NCI-H1105 treated with DMSO at 0.1 percent for 48 hours (cell line): ENCODE measurements at regions not wholly inside any gene's neighbourhood (a gene's known extent, or its start where the extent isn't known, plus 50 kb on each side); places are given as distances from the start of the nearest gene placed in this dataset.
"Not testable (repeated sequence)": the region's sequence is repeated elsewhere in the genome, so short reads cannot be mapped to it uniquely, and the experiment has no call there.

Experiments used
- DNase-seq: peaks from one replicate; lab custom pipeline; 2025; lab: John Stamatoyannopoulos, UW

DNA sequence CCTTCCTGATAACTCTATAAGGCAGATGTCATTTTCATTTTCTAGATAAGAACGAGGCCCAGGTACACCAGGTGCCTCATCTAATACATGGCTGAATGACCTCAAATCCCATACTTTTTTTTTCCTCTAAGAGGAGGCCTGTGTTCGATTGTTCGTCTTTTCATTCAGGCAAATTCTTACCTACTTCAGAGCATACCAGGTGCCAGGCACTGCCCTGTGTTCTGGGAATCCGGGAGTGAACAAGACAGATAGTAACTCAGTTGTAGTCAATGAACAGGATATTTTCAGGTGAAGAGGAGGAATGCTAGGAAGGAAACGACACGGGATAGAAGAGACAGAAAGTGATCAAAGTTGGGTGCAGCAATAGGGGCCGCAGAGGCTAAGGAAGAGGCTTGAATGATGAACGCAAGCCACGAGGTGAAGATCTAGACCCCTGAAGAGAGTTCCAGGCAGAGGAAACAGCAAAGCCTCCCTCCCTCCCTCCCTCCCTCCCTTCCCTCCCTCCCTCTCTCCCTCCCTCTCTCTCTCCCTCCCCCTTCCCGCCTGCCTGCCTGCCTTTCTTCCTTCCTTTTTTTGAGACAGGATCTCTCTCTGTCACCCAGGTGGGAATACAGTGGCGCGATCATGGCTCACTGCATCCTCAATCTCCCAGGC is 150.1 kb upstream of the ZNF217 start:
- no peak for DNase-seq

DNA sequence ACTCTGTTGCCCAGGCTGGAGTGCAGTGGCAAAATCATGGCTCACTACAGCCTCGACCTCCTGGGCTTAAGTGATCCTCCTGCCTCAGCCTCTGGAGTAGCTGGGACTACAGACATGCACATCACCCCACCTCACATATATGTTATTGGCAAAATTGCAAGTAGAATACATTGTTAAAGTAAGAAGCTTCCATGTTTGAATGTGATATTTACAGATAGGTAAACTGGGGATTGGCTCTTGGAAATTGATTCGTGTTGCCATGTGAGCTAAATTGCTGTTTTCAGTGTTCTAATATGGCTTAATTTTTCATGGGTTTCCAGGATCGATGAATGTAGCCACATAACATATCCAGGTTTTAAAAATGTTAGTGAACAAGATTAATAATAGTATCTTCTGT is 149.0 kb upstream of the ZNF217 start:
- DNase-seq = no peak

DNA sequence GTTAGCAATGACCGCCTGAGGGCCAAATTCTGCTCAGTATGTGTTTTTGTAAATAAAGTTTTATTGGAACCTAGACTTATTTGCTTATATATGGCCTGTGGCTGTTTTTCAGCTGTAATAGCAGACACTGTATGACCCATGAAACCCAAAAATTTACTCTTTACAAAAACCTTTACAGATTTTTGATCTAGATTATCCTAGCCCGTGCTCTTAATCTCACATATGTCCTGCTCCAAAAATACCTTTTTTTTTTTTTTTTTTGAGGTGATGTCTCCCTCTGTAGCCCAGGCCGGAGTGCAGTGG is 148.0 kb upstream of the ZNF217 start:
- no peak for DNase-seq

DNA sequence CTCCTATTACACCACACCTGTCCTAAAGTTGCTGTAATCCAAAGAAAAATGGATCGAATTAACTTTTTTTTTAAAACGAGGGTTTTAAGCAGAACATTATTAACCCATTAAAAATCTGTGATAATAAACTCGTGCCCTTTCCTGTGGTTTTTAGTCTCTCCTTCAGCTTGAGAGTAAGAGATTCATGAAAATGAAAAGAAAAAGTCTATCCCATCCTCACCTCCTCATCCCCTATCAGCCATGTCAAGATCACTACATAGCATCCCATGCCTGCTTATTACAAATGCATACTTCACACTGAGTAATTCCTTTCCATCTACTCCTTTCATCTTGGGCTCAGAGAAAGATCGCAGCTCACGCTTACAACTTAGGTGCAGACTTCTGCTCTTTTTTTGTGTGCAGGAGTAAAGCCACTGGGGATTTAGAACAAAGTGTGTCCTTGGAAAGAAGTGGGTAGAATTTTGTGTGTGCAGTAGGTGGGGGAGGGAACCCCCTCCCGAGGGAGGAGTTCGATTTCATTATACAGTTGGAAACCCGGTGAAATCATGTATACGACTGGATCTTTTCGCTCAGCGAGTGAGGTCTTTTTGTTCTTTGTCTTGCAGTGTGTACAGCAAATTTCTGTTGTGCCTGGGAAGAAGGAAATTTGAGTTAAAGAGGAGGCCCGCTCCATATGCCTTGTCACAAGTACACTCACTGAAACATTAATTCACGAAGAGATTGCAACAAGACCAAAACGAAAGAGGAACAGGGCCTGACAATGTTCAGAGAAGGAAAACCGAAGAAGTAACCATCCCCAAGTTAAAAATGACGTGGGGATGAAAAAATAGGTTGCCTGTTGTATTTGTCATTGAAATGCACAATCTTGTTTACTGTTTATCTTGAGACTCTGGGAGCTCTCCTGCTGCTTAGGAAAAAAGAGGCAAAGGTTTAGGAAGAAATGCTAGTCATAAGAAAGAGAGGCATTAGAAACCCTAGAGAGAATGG is 146.5 kb upstream of the ZNF217 start:
- DNase-seq = no peak

DNA sequence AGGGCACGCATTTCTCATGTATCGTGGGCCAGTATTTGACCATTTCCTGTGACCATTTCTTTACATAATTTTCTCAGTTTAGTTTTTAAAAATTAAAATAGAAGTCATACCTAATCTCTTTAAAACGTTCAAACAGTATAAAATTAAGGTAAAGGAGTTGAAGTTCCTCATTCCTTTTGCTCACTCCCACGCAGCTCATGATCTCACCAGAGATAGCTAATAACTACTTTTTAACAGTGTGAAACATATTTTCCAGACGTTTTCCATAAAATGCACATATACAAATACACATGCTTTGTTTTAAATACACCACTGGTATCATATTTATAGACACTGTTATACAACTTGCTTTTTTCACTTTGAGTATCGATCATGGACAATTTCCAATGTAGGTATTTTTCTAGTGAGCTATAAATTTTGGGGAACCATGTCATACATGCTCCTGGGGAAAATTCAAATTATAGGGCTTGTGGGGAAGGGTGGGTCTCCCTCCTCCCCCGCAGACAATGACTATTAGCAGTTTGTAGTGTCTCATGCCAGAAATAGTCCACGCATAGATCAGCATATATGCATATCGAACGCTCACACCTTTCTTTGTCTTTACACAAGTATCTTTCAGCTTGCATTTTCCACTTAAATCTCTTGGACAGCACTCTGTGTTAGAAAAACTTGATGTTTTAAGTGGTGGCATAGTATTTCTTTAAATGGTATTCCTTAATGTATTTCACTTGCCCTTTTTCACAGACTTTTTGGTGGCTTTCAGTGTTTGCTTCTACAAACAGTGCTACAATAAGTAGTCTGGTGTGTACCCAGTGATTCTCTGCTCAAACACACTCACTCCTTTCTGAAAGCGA is 145.5 kb upstream of the ZNF217 start:
- no peak for DNase-seq

DNA sequence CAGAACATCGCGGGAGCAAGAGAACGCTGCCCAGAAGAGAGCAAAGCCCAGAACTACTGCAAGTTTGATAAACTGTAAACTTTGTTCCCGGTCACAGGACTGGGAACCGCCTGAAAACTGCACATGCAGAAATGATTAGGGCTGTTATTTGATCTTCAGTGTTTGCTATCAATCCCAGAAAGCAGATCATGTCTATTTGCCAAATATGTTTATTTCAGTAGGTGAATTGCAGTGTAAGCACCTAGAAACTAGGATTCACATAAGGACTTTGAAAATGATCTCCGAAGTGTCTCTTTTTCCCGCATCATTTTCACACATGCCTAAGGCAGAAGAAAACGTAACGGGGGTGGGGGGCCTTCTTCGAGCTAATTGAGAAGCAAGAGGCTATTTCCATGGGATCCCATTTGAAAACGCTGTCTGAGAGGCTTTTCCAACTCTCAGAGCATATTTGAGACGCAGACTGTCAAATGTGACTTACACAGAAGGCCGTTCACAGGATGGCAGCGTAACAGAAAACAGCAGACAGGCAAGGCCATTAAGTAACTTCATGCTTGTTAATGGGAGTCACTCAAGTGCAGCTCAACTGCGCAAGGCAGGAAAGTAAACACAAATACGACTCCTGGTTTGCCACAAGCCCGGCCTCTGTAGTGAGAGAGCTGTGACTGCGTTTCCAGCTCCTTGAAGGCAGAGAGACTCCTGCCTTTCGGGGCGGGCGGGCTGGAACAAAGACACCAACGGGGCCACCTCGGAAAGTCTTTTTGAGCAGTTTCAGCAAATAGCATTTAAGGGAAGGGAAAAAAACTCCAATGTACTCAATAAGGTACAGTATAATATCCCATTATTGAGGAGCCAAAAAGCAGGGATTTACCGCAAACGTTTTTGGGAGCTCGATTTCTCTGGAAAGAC is 144.7 kb upstream of the ZNF217 start:
- DNase-seq = peak; percentile 92

DNA sequence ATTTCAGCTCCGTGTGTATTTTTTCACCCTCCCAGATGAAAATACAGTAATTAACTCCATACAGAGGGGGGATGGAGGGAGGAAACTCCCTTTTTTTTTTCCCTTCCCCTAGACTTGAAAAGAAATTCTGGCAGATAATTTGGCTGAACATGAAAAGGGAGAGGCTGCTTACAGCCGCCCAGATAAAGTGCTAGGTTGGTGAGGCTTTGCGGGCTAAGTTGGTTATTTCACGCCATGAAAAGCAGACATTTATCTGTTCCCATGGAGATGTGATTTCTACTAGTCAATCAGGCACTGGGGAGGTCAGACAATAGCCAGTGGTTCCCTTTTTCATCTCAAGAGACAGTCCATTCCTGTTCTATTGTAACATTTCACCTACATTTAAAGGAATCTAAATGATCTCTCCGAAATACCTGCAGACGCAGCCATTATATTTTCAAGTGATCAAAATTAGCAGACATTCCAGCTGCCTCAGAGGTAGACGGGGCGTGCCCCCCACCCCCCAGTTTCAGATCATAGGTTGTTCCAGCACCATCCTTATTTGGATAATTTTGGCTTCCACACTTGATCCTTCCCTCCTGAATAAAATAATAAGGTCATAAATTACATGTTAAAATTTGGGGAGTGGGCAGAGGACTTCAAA is 143.9 kb upstream of the ZNF217 start:
- DNase-seq = peak; percentile 27

DNA sequence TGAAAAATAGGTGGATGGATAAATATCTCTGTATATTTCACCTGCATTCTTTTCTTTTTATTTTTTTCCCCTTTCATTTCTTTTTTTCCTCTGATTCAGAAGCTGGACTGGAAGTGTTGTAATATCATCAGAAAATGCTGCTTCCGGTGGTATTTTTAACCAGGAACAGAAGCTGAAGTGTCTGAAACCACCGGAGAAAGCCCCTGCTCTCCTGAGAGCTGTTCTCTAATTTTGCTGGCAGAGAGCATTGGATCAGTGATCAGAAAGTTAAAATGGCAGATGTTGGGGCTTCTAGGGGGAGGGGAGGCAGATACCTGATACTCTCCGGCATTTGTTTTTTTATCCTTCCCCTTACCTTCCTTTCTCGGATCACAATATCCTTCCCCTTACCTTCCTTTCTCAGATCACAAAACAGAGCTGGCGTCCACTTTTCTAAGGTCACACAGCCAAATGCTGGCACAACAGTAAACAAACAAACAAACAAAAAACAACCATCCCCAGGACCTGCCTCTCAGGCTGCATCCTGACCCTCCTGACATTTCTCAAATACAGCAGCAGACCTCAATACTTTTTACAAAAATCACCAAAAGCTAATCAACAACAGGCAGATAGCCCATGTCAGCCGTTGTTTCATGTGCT is 143.2 kb upstream of the ZNF217 start:
- peak; percentile 61 for DNase-seq

DNA sequence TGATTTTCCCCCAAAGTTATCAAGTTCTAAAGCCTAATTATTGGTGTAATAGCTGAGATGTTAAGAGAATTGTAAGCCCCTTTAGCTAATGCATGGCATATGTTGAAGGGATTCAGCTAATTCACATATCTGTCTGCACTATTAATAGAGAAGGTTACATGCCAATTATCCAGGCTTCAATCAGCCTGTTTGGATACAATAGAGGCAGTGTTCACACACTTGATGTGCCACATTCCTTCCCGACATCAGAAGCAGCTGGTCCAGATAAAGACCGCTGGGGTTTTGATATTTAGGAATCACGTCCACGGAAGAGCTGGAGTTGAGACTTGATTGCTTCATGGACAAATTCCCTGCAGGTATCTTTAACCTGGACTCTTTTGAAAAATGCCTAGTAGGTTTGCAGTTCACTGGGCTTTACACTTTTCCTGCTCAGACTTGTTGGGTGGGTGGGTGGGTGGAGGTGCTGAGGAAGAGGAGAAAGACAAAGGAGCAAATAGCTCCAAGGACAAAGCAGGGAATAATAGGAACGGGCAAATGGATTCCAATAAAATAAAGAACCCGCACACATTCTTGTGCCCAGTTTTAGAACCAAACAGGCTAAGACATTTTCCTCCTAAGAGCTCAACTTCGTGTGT is 142.6 kb upstream of the ZNF217 start:
- peak; percentile 62 for DNase-seq

DNA sequence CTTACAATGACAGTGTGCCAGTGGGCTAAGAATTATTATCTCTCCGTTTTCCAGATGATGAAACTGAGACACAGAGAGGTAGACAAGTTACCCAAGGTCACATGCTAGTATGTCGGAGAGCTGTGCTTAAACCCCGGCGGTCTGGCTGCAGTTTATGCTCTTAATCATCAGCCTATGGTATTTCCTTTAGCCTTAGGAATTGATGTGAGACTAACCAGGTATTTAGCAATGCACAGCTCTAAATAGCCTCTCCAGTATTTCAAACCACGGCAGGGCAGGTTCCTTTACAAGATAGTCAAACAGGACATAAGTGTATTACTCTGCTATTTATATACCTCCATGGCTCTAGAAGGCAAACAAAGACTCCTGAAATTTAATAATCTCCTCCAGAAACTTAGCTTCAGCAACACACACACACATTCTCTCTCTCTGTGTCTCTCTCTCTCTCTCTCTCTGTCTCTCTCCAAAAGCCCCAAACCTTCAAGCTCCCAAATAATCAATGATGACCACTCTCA is 142.0 kb upstream of the ZNF217 start:
- DNase-seq = no peak

DNA sequence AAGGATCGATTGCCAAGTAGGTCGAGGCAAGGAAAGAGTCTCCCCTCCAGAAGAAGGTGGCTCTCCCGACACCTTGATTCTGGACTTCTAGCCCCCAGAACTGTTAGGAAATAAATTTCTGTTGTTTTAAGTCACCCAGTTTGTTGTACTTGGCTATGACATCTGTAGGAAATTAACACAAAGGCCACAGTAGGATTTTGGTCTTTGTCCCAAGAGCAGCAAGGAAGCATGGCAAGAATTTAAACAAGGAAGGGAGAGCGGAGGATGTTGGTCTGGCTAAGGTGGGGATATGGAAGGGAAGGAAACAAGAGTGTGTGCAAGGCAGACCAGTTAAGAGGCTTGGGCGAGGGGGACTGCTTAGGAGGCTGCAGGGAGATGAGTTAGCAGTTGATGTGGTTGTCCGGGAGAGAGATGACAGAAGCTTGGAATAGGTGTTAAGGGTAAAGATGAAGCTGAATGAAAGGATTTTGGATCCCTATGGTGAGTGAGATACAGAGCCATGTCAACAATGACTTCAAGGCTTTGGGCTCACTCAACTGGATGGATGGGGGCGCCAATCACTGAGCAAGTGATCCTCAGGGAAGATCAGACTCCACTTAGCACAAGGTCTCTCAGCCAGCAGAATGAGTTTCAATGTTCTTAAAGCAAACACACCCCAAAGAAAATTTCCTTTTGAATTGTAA is 140.5 kb upstream of the ZNF217 start:
- no peak for DNase-seq

DNA sequence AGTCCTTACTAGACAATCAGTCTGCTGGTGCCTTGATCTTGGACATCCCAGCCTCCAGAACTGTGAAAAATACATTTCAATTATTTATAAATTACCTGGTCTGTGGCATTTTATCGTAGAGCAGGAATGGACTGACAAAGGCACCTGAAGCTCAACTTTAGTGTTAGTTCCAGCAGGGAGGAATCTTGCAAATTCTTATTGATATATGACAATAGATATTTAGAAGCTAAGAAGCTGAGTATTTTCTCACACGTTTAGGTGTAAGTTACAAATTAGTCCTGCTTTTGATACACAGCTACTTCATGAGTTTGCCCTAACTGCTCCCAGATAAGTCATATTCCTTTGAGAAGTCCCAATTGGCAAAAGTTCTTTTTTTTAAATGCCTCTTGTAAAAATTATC is 138.0 kb upstream of the ZNF217 start:
- no peak for DNase-seq

DNA sequence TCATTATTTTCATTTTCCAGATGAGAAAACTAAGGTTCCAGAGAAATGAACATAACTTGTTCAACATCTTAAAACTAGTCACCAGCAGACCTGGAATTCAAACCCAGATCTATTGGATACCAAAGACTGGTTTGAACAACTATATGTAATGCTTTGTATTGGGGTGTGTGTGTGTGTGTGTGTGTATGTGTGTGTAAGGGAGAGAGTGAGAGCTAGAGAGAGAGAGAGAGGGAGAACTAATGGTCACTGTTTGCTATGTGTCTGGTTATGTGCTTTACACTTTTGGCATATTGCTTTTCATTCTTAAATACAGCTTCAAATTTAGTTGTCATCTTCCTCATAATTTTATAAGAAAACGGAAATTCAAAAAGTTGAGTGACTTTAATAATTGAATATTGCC is 134.7 kb upstream of the ZNF217 start:
- DNase-seq = no peak

DNA sequence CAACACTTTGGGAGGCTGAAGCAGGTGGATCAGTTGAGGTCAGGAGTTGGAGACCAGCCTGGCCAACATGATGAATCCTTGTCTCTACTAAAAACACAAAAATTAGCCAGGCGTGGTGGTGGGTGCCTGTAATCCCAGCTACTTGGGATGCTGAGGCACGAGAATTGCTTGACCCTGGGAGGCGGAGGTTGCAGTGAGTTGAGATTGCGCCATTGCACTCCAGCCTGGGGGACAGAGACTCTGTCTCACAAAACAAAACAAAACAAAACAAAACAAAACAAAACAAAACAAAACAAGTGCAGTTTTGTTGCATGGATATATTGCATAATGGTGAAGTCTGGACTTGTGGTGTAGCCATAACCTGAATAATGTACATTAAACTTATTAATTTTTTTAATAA is 133.6 kb upstream of the ZNF217 start:
- not testable (repeated sequence) for DNase-seq

DNA sequence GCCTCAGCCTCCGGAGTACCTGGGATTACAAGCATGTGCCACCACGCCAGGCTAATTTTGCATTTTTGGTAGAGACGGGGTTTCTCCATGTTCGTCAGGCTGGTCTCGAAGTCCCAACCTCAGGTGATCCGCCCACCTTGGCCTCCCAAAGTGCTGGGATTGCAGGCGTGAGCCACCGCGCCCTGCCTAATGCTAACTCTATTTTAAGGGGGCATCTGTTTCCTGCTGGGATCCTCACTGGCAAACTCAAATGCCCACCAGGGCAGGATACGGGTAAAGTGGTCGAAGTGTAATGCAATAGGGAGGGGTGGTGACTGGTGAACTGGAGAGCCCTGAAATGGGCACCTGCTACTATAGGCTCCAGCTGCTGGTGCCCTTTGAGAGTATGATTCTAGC is 131.9 kb upstream of the ZNF217 start:
- no peak for DNase-seq

DNA sequence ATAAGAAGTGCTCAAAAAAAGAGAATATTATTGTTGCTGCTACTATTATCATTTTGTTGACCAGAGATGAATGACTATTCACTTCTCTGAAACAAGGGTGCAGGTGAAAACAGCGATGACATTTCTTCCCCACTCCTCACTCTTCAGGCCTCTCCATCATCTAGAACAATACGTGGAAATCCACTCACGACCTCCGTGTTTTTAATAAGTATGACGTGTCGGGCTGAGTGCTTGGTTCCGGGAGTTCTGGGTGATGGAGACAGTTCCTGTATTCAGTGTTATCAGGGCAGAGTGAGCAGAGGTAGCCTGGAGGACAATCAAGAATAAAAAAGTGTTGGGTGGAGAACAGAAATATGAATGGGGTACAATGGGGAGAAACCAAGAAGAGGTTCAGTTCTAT is 130.0 kb upstream of the ZNF217 start:
- no peak for DNase-seq

DNA sequence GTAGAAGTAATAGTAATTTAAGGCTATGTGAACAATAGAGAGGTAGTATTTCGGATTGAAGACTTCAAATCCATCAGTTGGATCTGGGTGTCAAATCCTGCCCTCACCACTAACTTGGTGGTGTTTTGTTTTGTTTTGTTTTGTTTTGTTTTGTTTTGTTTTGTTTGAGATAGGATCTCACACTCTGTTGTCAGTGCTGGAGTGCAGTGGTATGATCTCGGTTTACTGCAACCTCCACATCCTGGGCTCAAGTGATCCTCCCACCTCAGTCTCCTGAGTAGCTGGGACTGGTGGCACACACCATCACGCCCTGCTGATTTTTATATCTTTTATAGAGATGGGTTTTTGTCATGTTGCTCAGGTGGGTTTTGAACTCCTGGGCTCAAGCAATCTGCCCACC is 129.4 kb upstream of the ZNF217 start:
- DNase-seq = no peak

DNA sequence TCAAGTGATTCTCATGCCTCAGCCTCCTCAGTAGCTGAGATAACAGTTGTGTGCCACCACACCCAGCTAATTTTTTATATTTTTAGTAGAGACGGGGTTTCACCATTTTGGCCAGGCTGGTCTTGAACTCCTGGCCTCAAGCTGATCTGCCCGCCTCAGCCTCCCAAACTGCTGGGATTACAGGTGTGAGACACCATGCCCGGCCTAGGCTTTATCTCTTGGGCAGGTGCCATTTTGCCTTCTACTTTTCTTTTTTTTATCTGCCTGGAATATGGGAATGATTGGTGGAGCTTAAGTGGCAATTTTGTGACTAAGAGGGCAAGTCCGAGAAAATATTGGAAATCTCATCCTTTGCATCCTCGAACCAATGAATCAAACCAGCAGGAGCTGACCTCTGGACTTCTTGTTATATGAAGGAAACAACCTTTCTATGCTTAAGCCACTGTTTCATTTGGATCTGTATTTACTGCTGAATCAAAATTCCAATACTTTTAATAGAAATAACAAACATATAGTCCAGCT is 128.9 kb upstream of the ZNF217 start:
- no peak for DNase-seq

DNA sequence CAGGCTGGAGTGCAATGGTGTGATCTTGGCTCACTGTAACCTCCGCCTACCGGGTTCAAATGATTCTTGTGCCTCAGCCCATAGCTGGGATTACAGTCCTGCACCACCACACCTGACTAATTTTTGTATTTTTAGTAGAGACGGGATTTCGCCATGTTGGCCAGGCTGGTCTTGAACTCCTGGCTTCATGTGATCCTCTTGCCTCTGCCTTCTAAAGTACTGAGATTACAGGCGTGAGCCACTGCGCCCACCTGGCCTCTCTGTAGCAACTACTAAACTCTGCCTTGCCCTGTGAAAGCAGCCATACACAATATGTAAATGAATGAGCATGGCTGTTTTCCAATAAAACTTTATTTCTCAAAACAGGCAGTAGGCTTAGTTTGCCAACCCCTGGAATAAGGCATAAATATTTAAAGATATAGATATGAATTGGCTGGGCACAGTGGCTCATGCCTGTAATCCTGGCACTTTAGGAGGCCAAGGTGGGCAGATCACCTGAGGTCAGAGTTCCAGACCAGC is 127.9 kb upstream of the ZNF217 start:
- not testable (repeated sequence) for DNase-seq
